OCI-LY3 (cell line): ENCODE measurements at regions not wholly inside any gene's neighbourhood (a gene's known extent, or its start where the extent isn't known, plus 50 kb on each side); places are given as distances from the start of the nearest gene placed in this dataset.

Experiments used
- CTCF ChIP-seq: fragments of 200-600, 300-600 bp; sonication (generic); IDR thresholded peaks from 2 replicates; pipeline ENCODE4 v1.5.1; 2014; ENCODE audit warnings: antibody characterized with exemption, low read length, low read depth
- EZH2phosphoT487 ChIP-seq: fragments of 200-600 bp; shearing (Covaris generic); IDR thresholded peaks from 2 replicates; pipeline ENCODE4 v1.6.1; 2018; ENCODE audit warnings: antibody characterized with exemption, mixed run types, low read depth

GRCh38 chr1:22344329-22344630 is 107.4 kb upstream of the ZBTB40 start:
- TF ChIP-seq CTCF (no peak), EZH2phosphoT487 (no peak)
